PC-3 (cell line): ENCODE measurements at regions not wholly inside any gene's neighbourhood (a gene's known extent, or its start where the extent isn't known, plus 50 kb on each side); places are given as distances from the start of the nearest gene placed in this dataset.

Experiments
- ATAC-seq: fragments of 200-7000 bp; cut with Tn5 transposase; 2 replicates; pipeline ENCODE4 v1.9.1; 2020; ENCODE audit warnings: mild to moderate bottlenecking, moderate library complexity
- BruUV-seq: library from RNA; stranded (reverse); fragments of 400-500 nt; replicated peaks from 2 replicates; lab custom pipeline; 2021; lab: Mats Ljungman, UMichigan
- CTCF ChIA-PET: fragments of 300-600 bp; sonication (Branson Sonifier 250); formaldehyde crosslinking; loops from one replicate; lab custom pipeline; 2022; ENCODE audit warnings: antibody characterized with exemption; lab: Charles Lee
- POLR2A ChIA-PET: fragments of 300-600 bp; sonication (Branson Sonifier 250); formaldehyde crosslinking; loops from one replicate; lab custom pipeline; 2022; ENCODE audit warnings: antibody characterized with exemption; ENCODE audit not compliant: unreplicated experiment; lab: Charles Lee
- DNase-seq: peaks from one replicate; pipeline ENCODE4 v3.0.0-alpha.2; 2015
- H2AFZ ChIP-seq: fragments of 300-600 bp; sonication (generic); 2 replicates; pipeline ENCODE4 v1.6.0; 2016; ENCODE audit warnings: antibody characterized with exemption, low read length
- H3F3A ChIP-seq: fragments of 300-600 bp; sonication (generic); one replicate; pipeline ENCODE4 v1.6.0; 2017; ENCODE audit warnings: antibody characterized with exemption, low read length, control low read depth, mild to moderate bottlenecking; ENCODE audit not compliant: unreplicated experiment
- H3K27ac ChIP-seq: fragments of 300-600 bp; sonication (generic); 2 replicates; pipeline ENCODE4 v1.5.1; 2016; ENCODE audit warnings: mild to moderate bottlenecking, low read length
- H3K27me3 ChIP-seq: fragments of 300-600 bp; sonication (generic); 2 replicates; pipeline ENCODE4 v1.6.1; 2016; ENCODE audit warnings: low read length, mixed read lengths
- H3K36me3 ChIP-seq: fragments of 300-600 bp; sonication (generic); 2 replicates; pipeline ENCODE4 v1.6.1; 2016; ENCODE audit warnings: low read depth, mixed run types, low read length, mixed read lengths
- H3K4me1 ChIP-seq: fragments of 300-600 bp; sonication (generic); 2 replicates; pipeline ENCODE4 v1.5.1; 2016; ENCODE audit warnings: low read length; ENCODE audit not compliant: insufficient read depth
- H3K4me2 ChIP-seq: fragments of 300-600 bp; sonication (generic); 2 replicates; pipeline ENCODE4 v1.6.0; 2016; ENCODE audit warnings: low read length
- H3K4me3 ChIP-seq: fragments of 300-600 bp; sonication (generic); 2 replicates; pipeline ENCODE4 v1.5.1; 2016; ENCODE audit warnings: mild to moderate bottlenecking, low read length, mixed read lengths
- H3K79me2 ChIP-seq: fragments of 300-600 bp; sonication (generic); 2 replicates; pipeline ENCODE4 v1.6.1; 2017; ENCODE audit warnings: low read length, mixed read lengths
- H3K9ac ChIP-seq: fragments of 300-600 bp; sonication (generic); 2 replicates; pipeline ENCODE4 v1.6.0; 2016; ENCODE audit warnings: mild to moderate bottlenecking, low read length
- H3K9me2 ChIP-seq: fragments of 300-600 bp; sonication (generic); replicated peaks from 2 replicates; pipeline ENCODE4 v1.6.1; 2016; ENCODE audit warnings: mixed run types, low read length, mixed read lengths
- H3K9me3 ChIP-seq: fragments of 300-600 bp; sonication (generic); 2 replicates; pipeline ENCODE4 v1.6.1; 2016; ENCODE audit warnings: low read length, mixed read lengths
- H4K20me1 ChIP-seq: fragments of 300-600 bp; sonication (generic); 2 replicates; pipeline ENCODE4 v1.6.1; 2016; ENCODE audit warnings: low read length, mixed read lengths
- EZH2 ChIP-seq: fragments of 300-600 bp; sonication (generic); IDR thresholded peaks from one replicate; pipeline ENCODE4 v1.6.1; 2017; ENCODE audit warnings: antibody characterized with exemption, mild to moderate bottlenecking, low read length; ENCODE audit not compliant: unreplicated experiment
- EZH2phosphoT487 ChIP-seq: fragments of 300-600 bp; sonication (generic); IDR thresholded peaks from 2 replicates; pipeline ENCODE4 v1.6.1; 2018; ENCODE audit warnings: mild to moderate bottlenecking, antibody characterized with exemption, low read length, borderline replicate concordance
- intact Hi-C: fragments of 100-400 bp; cut with micrococcal nuclease; formaldehyde crosslinking; loops from 2 replicates; pipeline ENCODE4 v1.9.0; 2023
- TF ChIP-seq, protein P1 (sequence below): fragments of 300-600 bp; sonication (generic); conservative IDR thresholded peaks from 2 replicates; pipeline ENCODE4 v1.5.1; 2017; ENCODE audit warnings: antibody characterized with exemption, low read depth, mild to moderate bottlenecking, low read length

DNA sequence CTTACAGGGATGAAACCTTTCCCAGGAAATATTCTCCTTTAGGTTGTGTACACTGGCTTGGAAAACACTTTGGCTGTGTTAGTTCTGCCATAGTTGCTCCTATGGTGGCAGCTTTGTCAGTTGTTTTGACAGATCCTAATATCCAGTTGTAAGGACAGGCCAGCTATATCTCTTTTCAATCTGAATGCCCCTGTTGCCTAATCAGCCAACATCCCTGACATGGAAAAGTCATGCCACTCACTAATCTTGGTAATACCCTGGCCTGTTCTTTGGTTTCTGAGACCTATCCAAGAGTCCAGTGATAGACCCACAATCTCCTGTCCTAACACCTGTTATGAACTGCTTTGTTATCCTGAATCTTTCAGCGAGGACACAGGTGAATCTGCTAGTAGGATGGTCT lies 148.8 kb downstream of the MRPL39 start:
- no TSS peak for BruUV-seq
- ATAC-seq: no peak

DNA sequence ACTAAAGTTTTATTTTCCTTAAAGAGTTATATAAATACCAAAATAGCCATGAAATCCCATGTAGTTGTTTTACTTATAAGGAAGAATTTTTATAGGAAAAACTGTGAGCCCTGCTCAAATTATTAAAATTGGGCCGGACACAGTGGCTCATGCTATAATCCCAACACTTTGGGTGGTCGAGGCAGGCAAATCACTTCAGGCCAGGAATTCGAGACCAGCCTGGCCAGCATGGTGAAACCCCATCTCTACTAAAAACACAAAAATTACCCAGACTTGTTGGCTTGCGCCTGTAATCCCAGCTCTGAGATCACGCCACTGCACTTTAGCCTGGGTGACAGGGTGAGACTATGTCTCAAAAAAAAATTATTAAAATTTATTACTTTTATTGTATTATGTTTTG lies 149.3 kb downstream of the MRPL39 start:
- intact Hi-C loops: no loop called here
- Histone ChIP-seq H3K79me2 (no peaks in the 10 kb centered on the region), H3K4me1 (peaks cover 15% of the 10 kb centered on the region), H3K9me3 (no peaks in the 10 kb centered on the region), H4K20me1 (no peaks in the 10 kb centered on the region), H3K36me3 (no peaks in the 10 kb centered on the region), H3K27me3 (no peaks in the 10 kb centered on the region), H3F3A (no peaks in the 10 kb centered on the region), H3K27ac (peak overlapping the region; percentile 86), H3K4me3 (no peak overlapping the region), H2AFZ (no peak overlapping the region), H3K9me2 (no peaks in the 10 kb centered on the region), H3K4me2 (no peak overlapping the region), H3K9ac (peak overlapping the region; percentile 68; the same call in 1 of the 2 replicates)
- CTCF ChIA-PET: no interaction called here
- DNase-seq: no peak
- no peak for ATAC-seq
- no TSS peak for BruUV-seq
- POLR2A ChIA-PET: no interaction called here
- TF ChIP-seq EZH2: no peak
- TF ChIP-seq, protein P1, sequence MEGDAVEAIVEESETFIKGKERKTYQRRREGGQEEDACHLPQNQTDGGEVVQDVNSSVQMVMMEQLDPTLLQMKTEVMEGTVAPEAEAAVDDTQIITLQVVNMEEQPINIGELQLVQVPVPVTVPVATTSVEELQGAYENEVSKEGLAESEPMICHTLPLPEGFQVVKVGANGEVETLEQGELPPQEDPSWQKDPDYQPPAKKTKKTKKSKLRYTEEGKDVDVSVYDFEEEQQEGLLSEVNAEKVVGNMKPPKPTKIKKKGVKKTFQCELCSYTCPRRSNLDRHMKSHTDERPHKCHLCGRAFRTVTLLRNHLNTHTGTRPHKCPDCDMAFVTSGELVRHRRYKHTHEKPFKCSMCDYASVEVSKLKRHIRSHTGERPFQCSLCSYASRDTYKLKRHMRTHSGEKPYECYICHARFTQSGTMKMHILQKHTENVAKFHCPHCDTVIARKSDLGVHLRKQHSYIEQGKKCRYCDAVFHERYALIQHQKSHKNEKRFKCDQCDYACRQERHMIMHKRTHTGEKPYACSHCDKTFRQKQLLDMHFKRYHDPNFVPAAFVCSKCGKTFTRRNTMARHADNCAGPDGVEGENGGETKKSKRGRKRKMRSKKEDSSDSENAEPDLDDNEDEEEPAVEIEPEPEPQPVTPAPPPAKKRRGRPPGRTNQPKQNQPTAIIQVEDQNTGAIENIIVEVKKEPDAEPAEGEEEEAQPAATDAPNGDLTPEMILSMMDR: no peak
- TF ChIP-seq EZH2phosphoT487: no peak

More for the DNA sequence above, 148.8 kb downstream of the MRPL39 start:
- ChIA-PET CTCF (no interaction called here), POLR2A (no interaction called here)
- no peak overlapping the region for H3K9ac ChIP-seq
- no peaks in the 10 kb centered on the region for H4K20me1 ChIP-seq
- H3K4me1 ChIP-seq: peaks cover 15% of the 10 kb centered on the region
- no peaks in the 10 kb centered on the region for H3K36me3 ChIP-seq
- H3F3A ChIP-seq: no peaks in the 10 kb centered on the region
- no peaks in the 10 kb centered on the region for H3K27me3 ChIP-seq
- intact Hi-C loops: no loop called here
- no peak overlapping the region for H3K27ac ChIP-seq
- H3K79me2 ChIP-seq: no peaks in the 10 kb centered on the region
- no peaks in the 10 kb centered on the region for H3K9me3 ChIP-seq
- no peak for DNase-seq
- no peak overlapping the region for H3K4me2 ChIP-seq
- H3K4me3 ChIP-seq: no peak overlapping the region
- no peaks in the 10 kb centered on the region for H3K9me2 ChIP-seq
- no peak overlapping the region for H2AFZ ChIP-seq
- TF ChIP-seq, protein P1: no peak
- no peak for TF ChIP-seq EZH2
- no peak for TF ChIP-seq EZH2phosphoT487

DNA sequence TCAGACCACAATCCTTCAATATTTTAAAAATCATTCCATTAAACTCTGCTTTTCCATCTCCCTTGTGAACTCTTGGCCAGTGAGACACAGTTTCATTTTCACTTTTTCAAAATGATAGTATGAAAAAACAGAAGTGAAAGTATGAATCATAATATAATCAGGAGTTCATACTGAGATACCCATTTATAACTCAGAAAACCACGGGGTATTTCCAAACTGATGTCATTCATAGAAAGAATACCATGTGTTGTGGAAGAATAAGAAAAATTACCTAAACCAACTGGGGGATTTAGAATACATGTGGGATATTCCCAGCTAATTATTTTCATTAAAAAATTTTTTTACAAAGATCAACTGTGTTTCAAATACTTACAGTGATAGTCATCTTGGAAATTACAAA lies 149.9 kb downstream of the MRPL39 start:
- H2AFZ ChIP-seq: peak overlapping the region; percentile 21; the same call in 1 of the 2 replicates
- ATAC-seq: peak; percentile 66
- ChIA-PET CTCF (no interaction called here), POLR2A (no interaction called here)
- no peaks in the 10 kb centered on the region for H3K9me2 ChIP-seq
- peaks cover 15% of the 10 kb centered on the region for H3K4me1 ChIP-seq
- peak overlapping the region; percentile 47 for H3K4me3 ChIP-seq
- intact Hi-C loops: no loop called here
- H3K4me2 ChIP-seq: peak overlapping the region; percentile 80
- H3K27ac ChIP-seq: peak overlapping the region; percentile 86
- H3K9me3 ChIP-seq: no peaks in the 10 kb centered on the region
- no peaks in the 10 kb centered on the region for H3K79me2 ChIP-seq
- no peaks in the 10 kb centered on the region for H3K36me3 ChIP-seq
- no peaks in the 10 kb centered on the region for H4K20me1 ChIP-seq
- H3K27me3 ChIP-seq: no peaks in the 10 kb centered on the region
- TF ChIP-seq EZH2phosphoT487 (no peak), EZH2 (no peak)
- TF ChIP-seq, protein P1: no peak
- no TSS peak for BruUV-seq
- peak; percentile 77 for DNase-seq
- no peaks in the 10 kb centered on the region for H3F3A ChIP-seq
- H3K9ac ChIP-seq: peak overlapping the region; percentile 68
